ENCODE measurements at regions not wholly inside any gene's neighbourhood (a gene's known extent, or its start where the extent isn't known, plus 50 kb on each side); places are given as distances from the start of the nearest gene placed in this dataset.

- no peak for DNase-seq
Measured at GRCh38 chr18:76546088-76546435, 51.0 kb upstream of the ZNF516 start.

GRCh38 chr18:76545433-76546087 lies 50.5 kb upstream of the ZNF516 start:
- DNase-seq: no peak

GRCh38 chr18:76544511-76545345 lies 49.7 kb upstream of the ZNF516 start:
- no peak for DNase-seq
